Panc1 (cell line): ENCODE measurements at regions not wholly inside any gene's neighbourhood (a gene's known extent, or its start where the extent isn't known, plus 50 kb on each side); places are given as distances from the start of the nearest gene placed in this dataset.
"Not testable (repeated sequence)": the region's sequence is repeated elsewhere in the genome, so short reads cannot be mapped to it uniquely, and the experiment has no call there.

Experiments
- ATAC-seq: fragments of 200-7000 bp; cut with Tn5 transposase; 2 replicates; pipeline ENCODE4 v1.9.1; 2020; ENCODE audit warnings: mild to moderate bottlenecking, moderate library complexity
- BruUV-seq: library from RNA; stranded (reverse); fragments of 400-500 nt; replicated peaks from 2 replicates; lab custom pipeline; 2021; lab: Mats Ljungman, UMichigan
- CTCF ChIA-PET: fragments of 300-600 bp; sonication (Branson Sonifier 250); formaldehyde crosslinking; loops from one replicate; lab custom pipeline; 2022; ENCODE audit warnings: antibody characterized with exemption; lab: Charles Lee
- POLR2A ChIA-PET: fragments of 300-600 bp; sonication (Branson Sonifier 250); formaldehyde crosslinking; loops from one replicate; lab custom pipeline; 2022; ENCODE audit warnings: antibody characterized with exemption; lab: Charles Lee
- DNase-seq: peaks from one replicate; pipeline ENCODE4 v3.0.0-alpha.2; 2010; ENCODE audit warnings: low read depth, low spot score
- H3K27ac ChIP-seq: 2 replicates; pipeline ENCODE4 v1.5.1; 2011; ENCODE audit warnings: mild to moderate bottlenecking, low read length, inconsistent platforms
- H3K27me3 ChIP-seq: fragments of 200-500 bp; sonication (Bioruptor generic); 2 replicates; pipeline ENCODE4 v1.6.0; 2014; ENCODE audit warnings: low read length, inconsistent platforms; ENCODE audit not compliant: control insufficient read depth, insufficient read depth
- H3K36me3 ChIP-seq: fragments of 200-500 bp; sonication (Bioruptor generic); 2 replicates; pipeline ENCODE4 v1.5.1; 2014; ENCODE audit warnings: inconsistent platforms, mild to moderate bottlenecking, low read length, moderate library complexity; ENCODE audit not compliant: control insufficient read depth, insufficient read depth
- H3K4me1 ChIP-seq: 2 replicates; pipeline ENCODE4 v1.5.1; 2011; ENCODE audit warnings: inconsistent platforms, mild to moderate bottlenecking, low read length, moderate library complexity; ENCODE audit not compliant: control insufficient read depth, insufficient read depth
- H3K4me3 ChIP-seq, 2 experiments: 2 replicates each; pipeline ENCODE4 v1.5.1; 2011 to 2012; ENCODE audit warnings: low read depth in 2 of 2, low read length in 2 of 2, mild to moderate bottlenecking in 2 of 2, inconsistent platforms in 1 of 2, moderate library complexity in 1 of 2
- H3K9me3 ChIP-seq: fragments of 200-500 bp; sonication (Bioruptor generic); 2 replicates; pipeline ENCODE4 v1.5.1; 2014; ENCODE audit warnings: low read depth, mild to moderate bottlenecking, inconsistent platforms, low read length, moderate library complexity; ENCODE audit not compliant: control insufficient read depth, insufficient read depth
- POLR2AphosphoS5 ChIP-seq: IDR thresholded peaks from 2 replicates; pipeline ENCODE4 v1.6.1; 2012; ENCODE audit warnings: mild to moderate bottlenecking, low read depth, low read length, moderate library complexity
- SIN3A ChIP-seq: IDR thresholded peaks from 2 replicates; pipeline ENCODE4 v1.6.1; 2012; ENCODE audit warnings: low read depth, mild to moderate bottlenecking, low read length, moderate library complexity, borderline replicate concordance; ENCODE audit not compliant: insufficient read depth
- TCF7L2 ChIP-seq: IDR thresholded peaks from 2 replicates; pipeline ENCODE4 v1.6.1; 2011; ENCODE audit warnings: mild to moderate bottlenecking, low read depth, low read length, inconsistent platforms
- in situ Hi-C: cut with HindIII; loops from 2 replicates; pipeline ENCODE4 v1.10.0; 2016; ENCODE audit warnings: low sequenced_read_pairs, low pct_unique_long_range_greater_than_20kb
- intact Hi-C: fragments of 100-400 bp; cut with micrococcal nuclease; formaldehyde crosslinking; loops from one replicate; pipeline ENCODE4 v1.10.0; 2022; ENCODE audit not compliant: unreplicated experiment
- TF ChIP-seq, protein P1 (sequence below), 2 experiments: IDR thresholded peaks; 2 replicates each; pipeline ENCODE4 v1.6.1; 2011 to 2012; ENCODE audit warnings: low read depth in 2 of 2, control low read depth in 1 of 2, low read length in 1 of 2, mild to moderate bottlenecking in 1 of 2, moderate library complexity in 1 of 2; ENCODE audit not compliant: insufficient read depth in 1 of 2
- TF ChIP-seq, protein P2 (sequence below): fragments of 450-650 bp; IDR thresholded peaks from 2 replicates; pipeline ENCODE4 v1.5.1; 2017; ENCODE audit warnings: mild to moderate bottlenecking

DNA sequence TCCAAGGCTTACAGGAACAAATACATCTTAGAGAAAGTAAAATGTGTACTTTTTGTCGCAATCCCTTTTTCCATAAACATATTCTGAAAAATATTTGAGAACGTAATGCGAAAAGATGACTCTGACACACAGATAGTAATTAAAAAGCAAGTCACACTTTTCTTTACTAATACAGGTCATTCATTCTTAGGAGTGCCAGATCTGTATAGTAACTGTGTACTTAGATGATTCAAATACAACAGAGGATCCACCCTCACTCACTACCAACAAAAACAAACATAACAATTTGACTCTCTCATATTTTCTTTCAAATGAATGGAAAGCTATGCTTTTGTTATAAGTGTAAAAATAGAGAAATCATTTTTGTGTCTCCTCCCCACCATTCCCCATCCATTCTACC is 795.4 kb downstream of the SLC6A15 start:
- intact Hi-C loops (no loop called here), in situ Hi-C loops (no loop called here)
- ChIA-PET POLR2A (no interaction called here), CTCF (no interaction called here)
- TF ChIP-seq, protein P1, sequence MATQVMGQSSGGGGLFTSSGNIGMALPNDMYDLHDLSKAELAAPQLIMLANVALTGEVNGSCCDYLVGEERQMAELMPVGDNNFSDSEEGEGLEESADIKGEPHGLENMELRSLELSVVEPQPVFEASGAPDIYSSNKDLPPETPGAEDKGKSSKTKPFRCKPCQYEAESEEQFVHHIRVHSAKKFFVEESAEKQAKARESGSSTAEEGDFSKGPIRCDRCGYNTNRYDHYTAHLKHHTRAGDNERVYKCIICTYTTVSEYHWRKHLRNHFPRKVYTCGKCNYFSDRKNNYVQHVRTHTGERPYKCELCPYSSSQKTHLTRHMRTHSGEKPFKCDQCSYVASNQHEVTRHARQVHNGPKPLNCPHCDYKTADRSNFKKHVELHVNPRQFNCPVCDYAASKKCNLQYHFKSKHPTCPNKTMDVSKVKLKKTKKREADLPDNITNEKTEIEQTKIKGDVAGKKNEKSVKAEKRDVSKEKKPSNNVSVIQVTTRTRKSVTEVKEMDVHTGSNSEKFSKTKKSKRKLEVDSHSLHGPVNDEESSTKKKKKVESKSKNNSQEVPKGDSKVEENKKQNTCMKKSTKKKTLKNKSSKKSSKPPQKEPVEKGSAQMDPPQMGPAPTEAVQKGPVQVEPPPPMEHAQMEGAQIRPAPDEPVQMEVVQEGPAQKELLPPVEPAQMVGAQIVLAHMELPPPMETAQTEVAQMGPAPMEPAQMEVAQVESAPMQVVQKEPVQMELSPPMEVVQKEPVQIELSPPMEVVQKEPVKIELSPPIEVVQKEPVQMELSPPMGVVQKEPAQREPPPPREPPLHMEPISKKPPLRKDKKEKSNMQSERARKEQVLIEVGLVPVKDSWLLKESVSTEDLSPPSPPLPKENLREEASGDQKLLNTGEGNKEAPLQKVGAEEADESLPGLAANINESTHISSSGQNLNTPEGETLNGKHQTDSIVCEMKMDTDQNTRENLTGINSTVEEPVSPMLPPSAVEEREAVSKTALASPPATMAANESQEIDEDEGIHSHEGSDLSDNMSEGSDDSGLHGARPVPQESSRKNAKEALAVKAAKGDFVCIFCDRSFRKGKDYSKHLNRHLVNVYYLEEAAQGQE (IDR thresholded peaks at IDR 0.05; ENCODE audit: insufficient read depth in 1 of 2, low read depth in 2 of 2, low read length in 1 of 2): no peak
- TF ChIP-seq SIN3A (no peak), POLR2AphosphoS5 (no peak), TCF7L2 (no peak)
- TF ChIP-seq, protein P2, sequence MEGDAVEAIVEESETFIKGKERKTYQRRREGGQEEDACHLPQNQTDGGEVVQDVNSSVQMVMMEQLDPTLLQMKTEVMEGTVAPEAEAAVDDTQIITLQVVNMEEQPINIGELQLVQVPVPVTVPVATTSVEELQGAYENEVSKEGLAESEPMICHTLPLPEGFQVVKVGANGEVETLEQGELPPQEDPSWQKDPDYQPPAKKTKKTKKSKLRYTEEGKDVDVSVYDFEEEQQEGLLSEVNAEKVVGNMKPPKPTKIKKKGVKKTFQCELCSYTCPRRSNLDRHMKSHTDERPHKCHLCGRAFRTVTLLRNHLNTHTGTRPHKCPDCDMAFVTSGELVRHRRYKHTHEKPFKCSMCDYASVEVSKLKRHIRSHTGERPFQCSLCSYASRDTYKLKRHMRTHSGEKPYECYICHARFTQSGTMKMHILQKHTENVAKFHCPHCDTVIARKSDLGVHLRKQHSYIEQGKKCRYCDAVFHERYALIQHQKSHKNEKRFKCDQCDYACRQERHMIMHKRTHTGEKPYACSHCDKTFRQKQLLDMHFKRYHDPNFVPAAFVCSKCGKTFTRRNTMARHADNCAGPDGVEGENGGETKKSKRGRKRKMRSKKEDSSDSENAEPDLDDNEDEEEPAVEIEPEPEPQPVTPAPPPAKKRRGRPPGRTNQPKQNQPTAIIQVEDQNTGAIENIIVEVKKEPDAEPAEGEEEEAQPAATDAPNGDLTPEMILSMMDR: no peak
- Histone ChIP-seq H3K9me3 (no peaks in the 10 kb centered on the region), H3K27me3 (no peaks in the 10 kb centered on the region), H3K4me1 (no peaks in the 10 kb centered on the region), H3K27ac (no peak overlapping the region), H3K36me3 (no peaks in the 10 kb centered on the region), H3K4me3 (no peak overlapping the region)
- no TSS peak for BruUV-seq
- ATAC-seq (no peak), DNase-seq (no peak)

DNA sequence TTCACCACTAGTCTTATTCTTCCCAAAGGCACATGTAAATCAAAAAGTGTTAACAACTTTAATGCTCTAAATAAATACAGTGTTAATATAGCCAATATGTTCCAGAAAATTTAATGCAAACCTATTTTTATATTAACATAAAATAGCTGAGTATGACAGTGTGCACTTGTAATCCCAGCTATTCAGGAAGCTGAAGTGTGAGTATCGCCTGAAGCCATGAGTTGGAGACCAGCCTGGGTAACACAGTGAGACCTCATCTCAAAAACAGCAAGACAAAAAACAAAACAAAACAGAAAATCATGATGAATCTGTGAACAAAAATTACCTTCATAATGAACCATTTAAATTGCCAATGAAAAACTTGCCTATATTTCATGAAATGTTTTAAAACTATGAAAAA is 798.9 kb downstream of the SLC6A15 start:
- no peaks in the 10 kb centered on the region for H3K4me1 ChIP-seq
- no peak for TF ChIP-seq POLR2AphosphoS5
- intact Hi-C loops (no loop called here), in situ Hi-C loops (no loop called here)
- DNase-seq (no peak), ATAC-seq (no peak)
- no peaks in the 10 kb centered on the region for H3K36me3 ChIP-seq
- ChIA-PET CTCF (no interaction called here), POLR2A (no interaction called here)
- H3K27me3 ChIP-seq: no peaks in the 10 kb centered on the region
- no peaks in the 10 kb centered on the region for H3K9me3 ChIP-seq
- H3K27ac ChIP-seq: no peak overlapping the region
- no TSS peak for BruUV-seq
- no peak overlapping the region for H3K4me3 ChIP-seq

DNA sequence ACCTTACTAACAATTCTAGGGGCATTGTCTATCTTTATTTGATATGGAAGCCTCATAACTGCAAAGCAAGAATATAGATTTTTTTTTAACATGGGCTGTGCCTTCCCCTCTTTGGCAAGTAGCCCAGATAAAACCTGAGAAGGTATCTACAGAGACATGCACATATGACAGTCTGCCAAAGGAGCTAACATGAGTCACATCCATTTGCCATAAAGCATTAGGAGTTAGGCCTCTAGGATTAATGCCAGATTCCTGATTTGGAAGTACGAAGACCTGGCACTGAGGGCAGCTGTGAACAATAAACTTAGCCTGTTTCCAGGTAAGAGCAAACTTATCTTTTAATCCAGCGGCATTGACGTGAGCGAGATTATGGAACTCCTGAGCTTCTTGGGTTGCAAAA is 808.7 kb downstream of the SLC6A15 start:
- ATAC-seq, H3K4me3 ChIP-seq, CTCF ChIA-PET, intact Hi-C loops, H3K27me3 ChIP-seq, in situ Hi-C loops, H3K4me1 ChIP-seq, BruUV-seq, H3K36me3 ChIP-seq, H3K9me3 ChIP-seq, H3K27ac ChIP-seq, POLR2A ChIA-PET, DNase-seq: not testable (repeated sequence)

DNA sequence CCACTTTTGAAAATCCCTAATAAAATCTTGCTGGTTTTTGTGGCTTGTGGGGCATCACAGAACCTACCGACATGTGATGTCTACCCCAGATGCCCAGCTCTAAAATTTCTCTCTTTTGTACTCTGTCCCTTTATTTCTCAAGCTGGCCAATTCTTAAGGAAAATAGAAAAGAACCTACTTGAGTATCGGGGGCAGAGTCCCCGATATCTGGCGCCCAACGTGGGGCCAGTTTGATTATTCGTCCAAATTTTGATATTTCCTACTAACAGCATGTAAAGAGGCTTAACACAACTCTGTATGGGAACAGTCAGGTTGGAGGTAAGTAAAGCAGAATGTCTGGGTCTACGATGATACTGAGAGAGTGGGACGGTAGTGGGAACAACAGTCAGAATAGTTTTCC is 810.6 kb downstream of the SLC6A15 start:
- H3K9me3 ChIP-seq, H3K27ac ChIP-seq, H3K36me3 ChIP-seq, in situ Hi-C loops, H3K4me3 ChIP-seq, POLR2A ChIA-PET, H3K4me1 ChIP-seq, ATAC-seq, DNase-seq, intact Hi-C loops, H3K27me3 ChIP-seq, CTCF ChIA-PET, BruUV-seq: not testable (repeated sequence)

DNA sequence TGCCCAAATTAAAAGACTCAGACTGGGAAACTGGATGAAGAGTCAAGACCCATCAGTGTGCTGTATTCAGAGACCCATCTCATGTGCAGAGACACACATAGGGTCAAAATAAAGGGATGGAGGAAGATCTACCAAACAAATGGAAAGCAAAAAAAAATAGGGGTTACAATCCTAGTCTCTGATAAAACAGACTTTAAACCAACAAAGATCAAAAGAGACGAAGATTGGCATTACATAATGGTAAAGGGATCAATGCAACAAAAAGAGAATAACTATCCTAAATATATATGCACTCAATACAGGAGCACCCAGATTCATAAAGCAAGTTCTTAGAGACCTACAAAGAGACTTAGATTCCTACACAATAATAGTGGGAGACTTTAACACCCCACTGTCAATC is 813.0 kb downstream of the SLC6A15 start:
- CTCF ChIA-PET, ATAC-seq, in situ Hi-C loops, H3K4me3 ChIP-seq, POLR2A ChIA-PET, H3K4me1 ChIP-seq, BruUV-seq, DNase-seq, H3K36me3 ChIP-seq, intact Hi-C loops, H3K27me3 ChIP-seq, H3K27ac ChIP-seq, H3K9me3 ChIP-seq: not testable (repeated sequence)
